HepG2 (cell line): ENCODE measurements at regions not wholly inside any gene's neighbourhood (a gene's known extent, or its start where the extent isn't known, plus 50 kb on each side); places are given as distances from the start of the nearest gene placed in this dataset.

Experiments used
- ATAC-seq: fragments of 200-7000 bp; cut with Tn5 transposase; 3 replicates; pipeline ENCODE4 v1.9.1; 2020; ENCODE audit warnings: mild to moderate bottlenecking, moderate library complexity
- BruUV-seq: library from RNA; stranded (reverse); fragments of 400-500 nt; replicated peaks from 2 replicates; lab custom pipeline; 2021; lab: Mats Ljungman, UMichigan
- CTCF ChIA-PET: fragments of 300-600 bp; formaldehyde crosslinking; extraction: SDS; loops from one replicate; lab custom pipeline; 2021; ENCODE audit warnings: low total read pairs, inconsistent platforms, low intra/inter-chr PET ratio; lab: Yijun Ruan, JAX
- POLR2A ChIA-PET: fragments of 350-600 bp; sonication (Branson Sonifier 250); formaldehyde crosslinking; loops from one replicate; lab custom pipeline; 2020; ENCODE audit warnings: antibody characterized with exemption, inconsistent platforms; lab: Yijun Ruan, JAX
- DNase-seq: peaks from one replicate; pipeline ENCODE4 v3.0.0-alpha.2; 2015; ENCODE audit warnings: low spot score
- FAIRE-seq: peaks from 3 replicates; lab custom pipeline; 2011; peaks lifted over from hg19 to GRCh38; lab: Jason Lieb, UNC
- H2AFZ ChIP-seq: one replicate; pipeline ENCODE4 v1.6.1; 2011; ENCODE audit warnings: low read length, inconsistent platforms
- H3K27ac ChIP-seq: fragments of 300-600 bp; 3 replicates; pipeline ENCODE4 v1.8.0; 2011; ENCODE audit warnings: mixed run types, mild to moderate bottlenecking, mixed read lengths, low read length, inconsistent platforms; ENCODE audit not compliant: insufficient read depth; ENCODE audit errors: extremely low read length
- H3K27me3 ChIP-seq, 2 experiments: fragments of 200-600 bp in 1 of 2; 2 replicates in 1 of 2; 3 replicates in 1 of 2; pipeline versions ENCODE4 v1.6.0 to v1.8.0; 2011; ENCODE audit warnings: low read length in 2 of 2, mild to moderate bottlenecking in 2 of 2, moderate library complexity in 2 of 2, inconsistent platforms in 1 of 2; ENCODE audit not compliant: insufficient read depth in 2 of 2, control insufficient read depth in 1 of 2
- H3K36me3 ChIP-seq, 2 experiments: fragments of 200-600 bp in 1 of 2; replicated peaks in 1 of 2; 2 replicates in 1 of 2; 3 replicates in 1 of 2; pipeline versions ENCODE4 v1.5.1 to v1.8.0; 2011; ENCODE audit warnings: low read length in 2 of 2, inconsistent platforms in 1 of 2; ENCODE audit not compliant: insufficient read depth in 2 of 2, control insufficient read depth in 1 of 2
- H3K4me1 ChIP-seq: 2 replicates; pipeline ENCODE4 v1.5.1; 2012; ENCODE audit warnings: low read length, inconsistent platforms; ENCODE audit not compliant: insufficient read depth
- H3K4me2 ChIP-seq: 2 replicates; pipeline ENCODE4 v1.6.0; 2011; ENCODE audit warnings: low read depth, low read length, inconsistent platforms
- H3K4me3 ChIP-seq, 3 experiments: fragments of 200-600 bp in 1 of 3; sonication (generic), shearing (Covaris generic) in 1 of 3; replicated peaks in 1 of 3; 2 replicates each; pipeline ENCODE4 v1.5.1; 2011 to 2016; ENCODE audit warnings: low read length in 3 of 3, inconsistent platforms in 2 of 3, low read depth in 2 of 3, mild to moderate bottlenecking in 2 of 3, control low read depth in 1 of 3, mixed read lengths in 1 of 3; ENCODE audit not compliant: insufficient read depth in 1 of 3
- H3K79me2 ChIP-seq: one replicate; pipeline ENCODE4 v1.6.1; 2011; ENCODE audit warnings: low read length, inconsistent platforms; ENCODE audit not compliant: insufficient read depth
- H3K9ac ChIP-seq: 2 replicates; pipeline ENCODE4 v1.6.0; 2011; ENCODE audit warnings: mild to moderate bottlenecking, low read depth, low read length, inconsistent platforms; ENCODE audit not compliant: insufficient read depth
- H3K9me3 ChIP-seq: 2 replicates; pipeline ENCODE4 v1.5.1; 2012; ENCODE audit warnings: mild to moderate bottlenecking, low read length
- H4K20me1 ChIP-seq: 2 replicates; pipeline ENCODE4 v1.6.0; 2011; ENCODE audit warnings: inconsistent platforms, mild to moderate bottlenecking, low read length, moderate library complexity; ENCODE audit not compliant: insufficient read depth
- ADNP ChIP-seq: sonication (generic); formaldehyde crosslinking; IDR thresholded peaks from 2 replicates; pipeline ENCODE4 v1.4.0; 2020; ENCODE audit warnings: missing genetic modification reagents
- ATM ChIP-seq: fragments of 450-650 bp; IDR thresholded peaks from 2 replicates; pipeline ENCODE4 v1.7.1; 2017; ENCODE audit warnings: mild to moderate bottlenecking, borderline replicate concordance
- CHD2 ChIP-seq: IDR thresholded peaks from 2 replicates; pipeline ENCODE4 v1.6.1; 2011; ENCODE audit warnings: low read depth, low read length, improper control_type of control experiment
- HDAC2 ChIP-seq: sonication (generic); formaldehyde crosslinking; IDR thresholded peaks from 2 replicates; pipeline ENCODE4 v1.4.0; 2020; ENCODE audit warnings: missing genetic modification reagents
- HMG20B ChIP-seq: conservative IDR thresholded peaks from 2 replicates; pipeline ENCODE4 v1.6.1; 2016; ENCODE audit warnings: missing genetic modification reagents, missing compliant biosample characterization
- KDM5A ChIP-seq: fragments of 200-600 bp; sonication (generic); IDR thresholded peaks from 2 replicates; pipeline ENCODE4 v1.7.0; 2018; ENCODE audit warnings: antibody characterized with exemption, mild to moderate bottlenecking, low read length, borderline replicate concordance
- MIER3 ChIP-seq: IDR thresholded peaks from 2 replicates; pipeline ENCODE4 v1.6.1; 2016; ENCODE audit warnings: missing compliant biosample characterization, borderline replicate concordance
- PHF8 ChIP-seq: sonication (generic); formaldehyde crosslinking; IDR thresholded peaks from 2 replicates; pipeline ENCODE4 v1.5.0; 2020; ENCODE audit warnings: missing genetic modification reagents
- RXRA ChIP-seq: sonication (generic); formaldehyde crosslinking; IDR thresholded peaks from 2 replicates; pipeline ENCODE4 v1.5.1; 2020; ENCODE audit warnings: missing genetic modification reagents
- ZFP37 ChIP-seq: sonication (generic); formaldehyde crosslinking; IDR thresholded peaks from 2 replicates; pipeline ENCODE4 v1.4.0; 2020; ENCODE audit warnings: missing genetic modification reagents, borderline replicate concordance
- ZNF230 ChIP-seq: sonication (generic); formaldehyde crosslinking; IDR thresholded peaks from 2 replicates; pipeline ENCODE4 v1.4.0; 2020; ENCODE audit warnings: mild to moderate bottlenecking, missing genetic modification reagents
- ZNF234 ChIP-seq: sonication (generic); formaldehyde crosslinking; conservative IDR thresholded peaks from 2 replicates; pipeline ENCODE4 v1.5.1; 2020; ENCODE audit warnings: mild to moderate bottlenecking, missing genetic modification reagents
- ZNF546 ChIP-seq: sonication (generic); formaldehyde crosslinking; conservative IDR thresholded peaks from 2 replicates; pipeline ENCODE4 v1.8.1; 2023; ENCODE audit warnings: mild to moderate bottlenecking, missing genetic modification reagents
- ZNF557 ChIP-seq: sonication (generic); formaldehyde crosslinking; IDR thresholded peaks from 2 replicates; pipeline ENCODE4 v1.4.0; 2020; ENCODE audit warnings: missing genetic modification reagents
- ZNF781 ChIP-seq: sonication (generic); formaldehyde crosslinking; IDR thresholded peaks from 2 replicates; pipeline ENCODE4 v1.5.1; 2020; ENCODE audit warnings: borderline replicate concordance, mild to moderate bottlenecking, missing genetic modification reagents; ENCODE audit errors: not compliant biosample characterization
- WGBS: methylation state at CpG from one replicate; pipeline ENCODE4 v1.1.6; 2017; ENCODE audit warnings: low lambda C conversion rate; 5-methylcytosine and 5-hydroxymethylcytosine counted together
- in situ Hi-C: cut with HindIII; loops from 2 replicates; pipeline ENCODE4 v1.10.0; 2017; ENCODE audit warnings: low pct_unique_long_range_greater_than_20kb; ENCODE audit not compliant: extremely low pct_ligation_motif_present
- intact Hi-C: fragments of 100-400 bp; cut with micrococcal nuclease; formaldehyde crosslinking; loops from one replicate; pipeline ENCODE4 v1.10.0; 2022; ENCODE audit not compliant: unreplicated experiment

- no peaks in the 10 kb centered on the region for H3K27me3 ChIP-seq
These were observed 92.7 kb upstream of the RARB start for GRCh38 chr3:25335356-25335755.

GRCh38 chr3:25338158-25338725, 89.8 kb upstream of the RARB start:
- Histone ChIP-seq H3K9ac (no peak overlapping the region), H2AFZ (no peak overlapping the region), H4K20me1 (no peaks in the 10 kb centered on the region), H3K4me1 (no peaks in the 10 kb centered on the region), H3K9me3 (no peaks in the 10 kb centered on the region), H3K79me2 (no peaks in the 10 kb centered on the region), H3K36me3 (no peaks in the 10 kb centered on the region), H3K27me3 (no peaks in the 10 kb centered on the region), H3K4me3 (no peak overlapping the region)
- no peak for ATAC-seq
- in situ Hi-C loops, result no loop called here
- FAIRE-seq, result no peak
- POLR2A ChIA-PET, result no interaction called here
- 17% methylated on average over 1 of the region's 1 CpG for whole genome bisulfite sequencing
- TF ChIP-seq ATM, result no peak
- TF ChIP-seq ZNF546 (CRISPR knock-in tag), result no peak
- no peak for TF ChIP-seq ZNF557
- no peak for TF ChIP-seq RXRA (CRISPR knock-in tag)
- no peak for TF ChIP-seq ZNF234 (CRISPR knock-in tag)
- no peak for TF ChIP-seq ZFP37
- TF ChIP-seq HDAC2 (CRISPR knock-in tag), result no peak
- TF ChIP-seq ZNF230 (CRISPR knock-in tag), result no peak
- TF ChIP-seq ADNP (CRISPR knock-in tag), result no peak
- no peak for TF ChIP-seq HMG20B
- no peak for TF ChIP-seq PHF8 (CRISPR knock-in tag)
- no peak for TF ChIP-seq CHD2
- TF ChIP-seq, all 625 proteins: peak for 0
- BruUV-seq, result no TSS peak
- H3K27ac ChIP-seq, result no peak overlapping the region
- DNase-seq, result no peak
- H3K4me2 ChIP-seq, result no peak overlapping the region
- CTCF ChIA-PET, result no interaction called here
- intact Hi-C loops, result no loop called here

More at GRCh38 chr3:25335356-25335755, 92.7 kb upstream of the RARB start:
- Histone ChIP-seq H2AFZ (no peak overlapping the region), H3K36me3 (no peaks in the 10 kb centered on the region), H3K27ac (no peak overlapping the region), H3K4me2 (no peak overlapping the region), H3K4me3 (no peak overlapping the region), H3K9me3 (no peaks in the 10 kb centered on the region), H3K9ac (no peak overlapping the region), H4K20me1 (no peaks in the 10 kb centered on the region), H3K4me1 (no peaks in the 10 kb centered on the region), H3K79me2 (no peaks in the 10 kb centered on the region)
- no TSS peak for BruUV-seq
- 0% methylated on average over 1 of the region's 1 CpG for WGBS
- TF ChIP-seq ZNF781 (CRISPR knock-in tag) (no peak), MIER3 (CRISPR knock-in tag) (no peak), KDM5A (no peak)
- DNase-seq (no peak), ATAC-seq (no peak), FAIRE-seq (no peak)
- POLR2A ChIA-PET, result no interaction called here
- CTCF ChIA-PET, result no interaction called here
- intact Hi-C loops (no loop called here), in situ Hi-C loops (no loop called here)
